ENCODE measurements at regions not wholly inside any gene's neighbourhood (a gene's known extent, or its start where the extent isn't known, plus 50 kb on each side); places are given as distances from the start of the nearest gene placed in this dataset.

DNA sequence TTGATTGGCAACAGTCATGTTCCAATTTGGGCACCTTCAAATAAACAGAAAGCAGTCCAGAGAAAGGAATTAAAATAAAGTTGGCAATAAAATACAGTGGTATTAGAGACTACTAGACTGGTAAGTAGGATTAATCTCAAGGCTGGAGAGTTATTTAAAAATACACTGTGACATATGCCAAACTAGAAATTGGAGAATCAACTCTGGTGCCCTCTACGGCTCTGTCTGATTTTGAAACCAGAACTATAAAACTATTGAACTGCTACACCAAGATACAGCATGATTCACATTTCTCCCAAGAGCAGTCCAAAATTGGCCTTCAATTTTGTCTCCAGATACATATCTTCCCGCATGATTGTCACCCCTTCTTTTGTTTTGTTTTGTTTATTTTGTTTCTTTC lies 78.7 kb upstream of the FAM47B start:
- TF ChIP-seq, protein P1, sequence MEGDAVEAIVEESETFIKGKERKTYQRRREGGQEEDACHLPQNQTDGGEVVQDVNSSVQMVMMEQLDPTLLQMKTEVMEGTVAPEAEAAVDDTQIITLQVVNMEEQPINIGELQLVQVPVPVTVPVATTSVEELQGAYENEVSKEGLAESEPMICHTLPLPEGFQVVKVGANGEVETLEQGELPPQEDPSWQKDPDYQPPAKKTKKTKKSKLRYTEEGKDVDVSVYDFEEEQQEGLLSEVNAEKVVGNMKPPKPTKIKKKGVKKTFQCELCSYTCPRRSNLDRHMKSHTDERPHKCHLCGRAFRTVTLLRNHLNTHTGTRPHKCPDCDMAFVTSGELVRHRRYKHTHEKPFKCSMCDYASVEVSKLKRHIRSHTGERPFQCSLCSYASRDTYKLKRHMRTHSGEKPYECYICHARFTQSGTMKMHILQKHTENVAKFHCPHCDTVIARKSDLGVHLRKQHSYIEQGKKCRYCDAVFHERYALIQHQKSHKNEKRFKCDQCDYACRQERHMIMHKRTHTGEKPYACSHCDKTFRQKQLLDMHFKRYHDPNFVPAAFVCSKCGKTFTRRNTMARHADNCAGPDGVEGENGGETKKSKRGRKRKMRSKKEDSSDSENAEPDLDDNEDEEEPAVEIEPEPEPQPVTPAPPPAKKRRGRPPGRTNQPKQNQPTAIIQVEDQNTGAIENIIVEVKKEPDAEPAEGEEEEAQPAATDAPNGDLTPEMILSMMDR (IDR thresholded peaks at IDR 0.05): no peak
- TF ChIP-seq CREB1 (CRISPR knock-in tag; IDR thresholded peaks at IDR 0.05) (no peak), RORB (CRISPR knock-in tag; IDR thresholded peaks at IDR 0.05) (no peak), NR1H2 (CRISPR knock-in tag; IDR thresholded peaks at IDR 0.05) (no peak), ARID4B (CRISPR knock-in tag; IDR thresholded peaks at IDR 0.05; ENCODE audit: borderline replicate concordance) (no peak)

Measured in WTC11 (cell line).